NCI-H524 treated with DMSO at 0.1 percent for 48 hours (cell line): ENCODE measurements at regions not wholly inside any gene's neighbourhood (a gene's known extent, or its start where the extent isn't known, plus 50 kb on each side); places are given as distances from the start of the nearest gene placed in this dataset.

Experiments
- DNase-seq: peaks from one replicate; lab custom pipeline; 2025; lab: John Stamatoyannopoulos, UW

DNA sequence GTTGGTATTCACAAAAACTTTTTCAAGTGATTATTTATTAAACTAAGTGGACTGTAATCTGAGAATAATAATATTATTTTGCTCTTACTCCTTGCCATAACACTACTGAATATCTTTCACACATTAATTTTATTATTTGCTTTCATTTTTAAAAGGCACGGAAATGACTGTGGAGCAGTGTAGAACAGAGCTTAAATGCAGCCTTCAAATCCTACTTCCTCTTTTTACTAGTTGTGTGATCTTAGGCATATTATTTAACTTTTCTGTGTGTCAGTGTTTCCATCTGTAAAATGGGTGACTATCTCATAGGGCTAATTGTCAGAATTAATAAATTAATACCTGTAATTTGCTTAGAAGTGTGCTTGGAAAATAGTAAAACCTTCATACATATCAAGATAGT lies 55.5 kb upstream of the SLC8A1 start:
- no peak for DNase-seq

GRCh38 chr2:40510304-40510703 lies 58.4 kb upstream of the SLC8A1 start:
- peak; percentile 16 for DNase-seq

- no peak for DNase-seq
Observed at GRCh38 chr2:40511661-40512213, 59.8 kb upstream of the SLC8A1 start.

GRCh38 chr2:40512256-40512655 lies 60.4 kb upstream of the SLC8A1 start:
- no peak for DNase-seq

DNA sequence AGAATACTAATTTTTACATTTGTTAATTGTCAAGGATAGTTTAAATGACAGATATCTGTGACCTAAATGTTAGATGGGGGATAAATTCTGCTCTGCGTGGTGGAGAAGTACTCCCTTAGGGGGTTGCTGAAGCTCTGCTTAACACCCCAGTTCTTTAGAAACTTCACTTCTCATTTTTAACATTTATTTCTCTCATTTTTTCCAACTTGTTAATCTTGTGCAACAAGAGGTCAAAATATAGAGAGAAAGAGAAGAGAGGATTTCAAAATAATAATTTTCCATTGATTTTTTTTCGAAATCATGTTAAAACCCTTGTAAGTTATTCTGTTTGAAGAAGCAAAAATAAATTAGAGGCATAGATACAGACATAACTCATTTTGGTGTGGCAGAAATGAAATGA lies 61.3 kb upstream of the SLC8A1 start:
- no peak for DNase-seq

- DNase-seq = peak; percentile 14
Observed at GRCh38 chr2:40516604-40517003, 64.7 kb upstream of the SLC8A1 start.

DNA sequence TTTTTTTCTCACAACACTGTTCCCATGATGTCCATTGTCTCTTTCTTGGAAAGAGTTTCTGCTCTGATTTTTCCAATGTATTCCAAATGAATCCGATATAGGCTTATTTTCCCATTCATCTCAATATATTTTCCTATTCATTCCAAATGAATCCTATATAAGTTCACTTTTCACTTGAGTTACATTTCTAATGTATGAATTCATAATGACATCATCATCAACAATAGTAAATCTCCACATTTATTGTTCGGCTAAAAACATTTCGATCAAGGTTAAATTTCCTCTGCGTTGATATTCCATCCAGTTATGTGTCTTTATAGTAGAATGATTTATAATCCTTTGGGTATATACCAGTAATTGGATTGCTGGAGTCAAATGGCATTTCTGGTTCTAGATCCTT lies 76.7 kb upstream of the SLC8A1 start:
- DNase-seq = no peak

GRCh38 chr2:40531359-40531758 lies 79.5 kb upstream of the SLC8A1 start:
- no peak for DNase-seq

- DNase-seq = no peak
Observed at GRCh38 chr2:40534528-40534927, 82.6 kb upstream of the SLC8A1 start.

- DNase-seq = no peak
Observed at GRCh38 chr2:40535972-40536371, 84.1 kb upstream of the SLC8A1 start.

DNA sequence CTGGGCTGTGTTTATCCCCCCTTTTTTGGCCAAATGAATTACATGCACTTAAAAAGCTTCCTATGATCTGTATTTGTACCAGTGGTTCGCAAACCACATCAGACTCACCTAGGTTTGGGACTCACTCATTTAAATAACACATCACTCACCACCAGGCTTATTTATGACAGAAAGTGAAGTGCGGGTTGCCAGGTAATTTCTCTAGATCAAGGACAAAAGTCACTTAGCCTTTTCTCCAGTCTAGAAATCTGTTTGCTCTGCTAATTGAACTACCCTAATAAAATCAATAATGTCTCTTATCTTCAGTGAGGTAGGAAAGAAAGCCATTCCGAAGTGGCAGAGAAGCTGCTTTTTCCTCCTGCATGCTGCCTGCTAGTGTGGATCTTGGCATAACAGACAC lies 88.1 kb upstream of the SLC8A1 start:
- no peak for DNase-seq

DNA sequence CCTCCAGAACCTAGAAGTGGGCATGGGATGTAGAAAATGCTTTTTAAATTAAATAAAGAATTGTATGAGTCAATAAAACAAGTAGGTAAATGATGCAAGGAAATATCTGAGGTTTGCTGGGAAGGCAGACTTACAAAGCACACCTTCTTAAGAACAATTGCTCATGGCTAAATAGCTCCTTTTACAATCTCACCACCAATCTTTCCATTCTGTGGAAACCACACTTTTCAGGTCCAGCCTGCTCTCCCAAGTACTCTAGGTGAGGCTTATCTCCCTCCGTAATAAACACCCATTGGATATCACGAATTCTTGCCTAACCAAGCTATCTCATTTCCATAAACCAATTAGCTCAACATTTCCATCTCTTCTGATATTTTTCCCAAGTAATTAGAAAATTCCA lies 91.5 kb upstream of the SLC8A1 start:
- no peak for DNase-seq

- DNase-seq = no peak
Observed at GRCh38 chr2:40544072-40544471, 92.2 kb upstream of the SLC8A1 start.

DNA sequence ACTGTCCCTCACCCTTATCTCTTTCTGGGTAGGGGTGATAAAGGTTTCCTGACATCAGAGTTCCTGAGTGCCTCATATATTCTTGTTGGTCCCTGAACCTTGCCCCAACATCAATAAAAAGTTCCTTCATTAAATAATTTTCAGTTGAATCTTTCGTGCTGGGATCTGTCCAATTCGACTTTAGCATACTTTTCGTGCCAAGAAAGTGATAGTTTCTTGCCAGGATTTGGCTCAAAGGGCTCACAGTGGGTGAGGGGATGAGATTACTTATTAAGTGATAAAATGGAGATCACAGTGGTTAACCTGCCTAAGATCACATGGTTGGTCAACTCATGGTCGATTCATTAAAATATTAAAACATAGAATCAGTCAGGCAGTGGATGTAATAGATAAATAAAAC lies 93.8 kb upstream of the SLC8A1 start:
- DNase-seq = no peak

- DNase-seq = no peak
Observed at GRCh38 chr2:40546439-40547191, 94.7 kb upstream of the SLC8A1 start.

DNA sequence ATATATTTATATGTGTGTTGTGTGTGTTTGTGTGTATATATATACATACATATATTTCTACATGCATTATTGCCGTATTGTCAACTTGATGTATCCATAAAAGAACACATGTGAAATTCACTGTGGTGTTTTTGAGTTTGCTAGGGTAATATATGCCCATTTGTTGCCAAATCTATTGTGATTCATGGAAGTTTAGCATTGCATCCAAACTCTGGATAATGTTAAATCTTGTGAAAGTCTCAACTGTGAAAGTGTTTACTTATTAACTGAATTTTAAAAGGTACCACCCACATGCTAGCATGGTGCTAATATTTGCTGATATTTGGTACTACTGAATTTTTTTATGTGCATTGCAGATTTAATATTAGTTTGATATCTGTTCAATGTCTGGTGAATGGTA lies 96.6 kb upstream of the SLC8A1 start:
- DNase-seq = no peak

- DNase-seq = no peak
Observed at GRCh38 chr2:40550085-40550484, 98.2 kb upstream of the SLC8A1 start.

- no peak for DNase-seq
Observed at GRCh38 chr2:40551081-40551480, 99.2 kb upstream of the SLC8A1 start.

- DNase-seq = peak; percentile 62
Observed at GRCh38 chr2:40554665-40555294, 102.9 kb upstream of the SLC8A1 start.

GRCh38 chr2:40556293-40556692 lies 104.4 kb upstream of the SLC8A1 start:
- DNase-seq = no peak

GRCh38 chr2:40556739-40557138 lies 104.8 kb upstream of the SLC8A1 start:
- DNase-seq = no peak

DNA sequence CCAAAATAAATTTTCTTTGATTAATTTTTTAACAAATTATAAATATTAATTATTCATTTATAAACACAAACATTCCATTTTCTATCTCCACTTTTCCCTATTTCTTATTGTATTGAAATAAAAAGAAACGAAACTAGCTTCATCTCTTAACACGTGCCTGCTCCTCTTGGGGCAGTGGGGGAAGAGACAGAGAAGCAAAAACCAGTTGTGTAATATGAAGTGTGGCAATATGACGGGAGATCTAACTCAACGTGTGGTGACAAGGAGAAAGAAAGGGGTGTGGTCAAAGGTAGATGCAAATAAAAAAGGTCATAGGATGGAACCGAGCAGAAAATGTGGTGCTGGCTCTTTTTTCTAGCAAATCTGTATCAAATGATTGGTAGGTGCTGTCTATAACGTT lies 106.9 kb upstream of the SLC8A1 start:
- no peak for DNase-seq

GRCh38 chr2:40559175-40559574 lies 107.3 kb upstream of the SLC8A1 start:
- DNase-seq = no peak

DNA sequence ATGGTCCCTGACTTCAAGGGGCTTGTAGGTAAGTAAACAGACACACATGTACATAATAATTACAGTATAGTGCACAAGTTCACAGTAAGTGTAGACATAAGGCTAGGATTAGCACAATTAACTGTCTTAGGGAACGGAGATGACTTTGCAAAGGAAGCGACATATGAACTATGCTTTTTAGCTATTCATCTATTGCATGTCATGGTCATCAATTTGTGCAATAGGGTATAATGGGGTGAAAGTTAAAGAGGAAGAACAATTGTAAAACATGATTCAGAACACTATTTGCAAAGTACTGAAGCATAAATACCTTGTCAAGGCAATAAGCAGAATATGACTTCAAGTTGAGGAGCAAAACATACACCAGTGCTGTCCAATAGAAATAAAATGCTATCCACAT lies 112.3 kb upstream of the SLC8A1 start:
- DNase-seq = no peak
